Cardiac fibroblast (primary cell): ENCODE measurements at regions not wholly inside any gene's neighbourhood (a gene's known extent, or its start where the extent isn't known, plus 50 kb on each side); places are given as distances from the start of the nearest gene placed in this dataset.

Experiments used
- DNase-seq, 2 donors: peaks; one replicate each; pipeline versions ENCODE4 v3.0.0 to v3.0.0-alpha.2; 2010; ENCODE audit warnings: low read depth in 2 of 2
- H3K4me3 ChIP-seq, 2 donors: replicated peaks in 1 of 2; 1 replicate in 1 of 2; 2 replicates in 1 of 2; pipeline ENCODE4 v1.5.1; 2011; ENCODE audit warnings: low read depth in 2 of 2, low read length in 2 of 2, mild to moderate bottlenecking in 2 of 2, moderate library complexity in 1 of 2
- CTCF ChIP-seq: IDR thresholded peaks from one replicate; pipeline ENCODE4 v1.5.1; 2011; ENCODE audit warnings: low read depth, mild to moderate bottlenecking, low read length, inconsistent platforms

GRCh38 chr13:65633806-65634205 is 1596.3 kb downstream of the PCDH9 start:
- no peak for TF ChIP-seq CTCF
- H3K4me3 ChIP-seq, result no peak overlapping the region
- DNase-seq, result no peak

- H3K4me3 ChIP-seq, result no peak overlapping the region
- no peak for TF ChIP-seq CTCF
- peak in 1 of 2 donors; percentile 11 for DNase-seq
Observed at GRCh38 chr13:65631078-65631477, 1599.1 kb downstream of the PCDH9 start.

GRCh38 chr13:65629926-65630325 is 1600.2 kb downstream of the PCDH9 start:
- no peak overlapping the region for H3K4me3 ChIP-seq
- no peak for DNase-seq
- no peak for TF ChIP-seq CTCF

GRCh38 chr13:65623148-65623547 is 1607.0 kb downstream of the PCDH9 start:
- DNase-seq, result no peak
- no peak overlapping the region for H3K4me3 ChIP-seq
- no peak for TF ChIP-seq CTCF

- TF ChIP-seq CTCF, result no peak
- no peak for DNase-seq
Observed at GRCh38 chr13:65615506-65615905, 1614.6 kb downstream of the PCDH9 start.

GRCh38 chr13:65613004-65613403 is 1617.1 kb downstream of the PCDH9 start:
- TF ChIP-seq CTCF, result peak; percentile 29
- no peak overlapping the region for H3K4me3 ChIP-seq
- no peak for DNase-seq

More at GRCh38 chr13:65615506-65615905, 1614.6 kb downstream of the PCDH9 start:
- H3K4me3 ChIP-seq, result no peak overlapping the region

GRCh38 chr13:65609350-65609749 is 1620.8 kb downstream of the PCDH9 start:
- TF ChIP-seq CTCF, result no peak
- no peak overlapping the region for H3K4me3 ChIP-seq
- DNase-seq, result no peak
